Smooth muscle cell (in vitro differentiated cells): ENCODE measurements at regions not wholly inside any gene's neighbourhood (a gene's known extent, or its start where the extent isn't known, plus 50 kb on each side); places are given as distances from the start of the nearest gene placed in this dataset.

ENCODE experiments used
- DNase-seq: peaks from one replicate; lab custom pipeline; 2025; ENCODE audit not compliant: unreplicated experiment; lab: John Stamatoyannopoulos, UW
- H2AFZ ChIP-seq: fragments of 200-600 bp; sonication (generic); 2 replicates; pipeline ENCODE4 v1.6.0; 2016; ENCODE audit warnings: antibody characterized with exemption, low read depth, mild to moderate bottlenecking
- H3F3A ChIP-seq: fragments of 200-600 bp; sonication (generic); 2 replicates; pipeline ENCODE4 v1.6.0; 2017; ENCODE audit warnings: antibody characterized with exemption, low read depth
- H3K27ac ChIP-seq: fragments of 200-600 bp; sonication (generic); 2 replicates; pipeline ENCODE4 v1.5.1; 2016; ENCODE audit warnings: low read depth, mild to moderate bottlenecking
- H3K27me3 ChIP-seq: fragments of 200-600 bp; sonication (generic); 2 replicates; pipeline ENCODE4 v1.6.1; 2016; ENCODE audit warnings: low read depth, mild to moderate bottlenecking
- H3K36me3 ChIP-seq: fragments of 200-600 bp; sonication (generic); 2 replicates; pipeline ENCODE4 v1.5.1; 2016; ENCODE audit warnings: low read depth
- H3K4me1 ChIP-seq: fragments of 200-600 bp; sonication (generic); 2 replicates; pipeline ENCODE4 v1.5.1; 2016; ENCODE audit warnings: low read depth
- H3K4me2 ChIP-seq: fragments of 200-600 bp; sonication (generic); 2 replicates; pipeline ENCODE4 v1.6.0; 2016; ENCODE audit warnings: mild to moderate bottlenecking
- H3K4me3 ChIP-seq: fragments of 200-600 bp; sonication (generic); 2 replicates; pipeline ENCODE4 v1.5.1; 2016; ENCODE audit warnings: mild to moderate bottlenecking
- H3K79me2 ChIP-seq: fragments of 200-600 bp; sonication (generic); 2 replicates; pipeline ENCODE4 v1.6.0; 2016; ENCODE audit warnings: low read depth, mild to moderate bottlenecking
- H3K9ac ChIP-seq: fragments of 200-600 bp; sonication (generic); 2 replicates; pipeline ENCODE4 v1.6.0; 2016; ENCODE audit warnings: low read depth
- H3K9me3 ChIP-seq: fragments of 200-600 bp; sonication (generic); replicated peaks from 2 replicates; pipeline ENCODE4 v1.5.1; 2016; ENCODE audit warnings: low read depth
- H4K20me1 ChIP-seq: fragments of 200-600 bp; sonication (generic); 2 replicates; pipeline ENCODE4 v1.6.0; 2016; ENCODE audit warnings: low read depth
- WGBS: methylation state at CpG from one replicate; pipeline ENCODE4 v1.1.7; 2016; ENCODE audit warnings: low lambda C conversion rate; 5-methylcytosine and 5-hydroxymethylcytosine counted together
- TF ChIP-seq, protein P1 (sequence below): fragments of 200-600 bp; sonication (generic); IDR thresholded peaks from 2 replicates; pipeline ENCODE4 v1.5.1; 2017; ENCODE audit warnings: borderline replicate concordance, mild to moderate bottlenecking, antibody characterized with exemption; ENCODE audit not compliant: insufficient read depth, poor library complexity, severe bottlenecking

DNA sequence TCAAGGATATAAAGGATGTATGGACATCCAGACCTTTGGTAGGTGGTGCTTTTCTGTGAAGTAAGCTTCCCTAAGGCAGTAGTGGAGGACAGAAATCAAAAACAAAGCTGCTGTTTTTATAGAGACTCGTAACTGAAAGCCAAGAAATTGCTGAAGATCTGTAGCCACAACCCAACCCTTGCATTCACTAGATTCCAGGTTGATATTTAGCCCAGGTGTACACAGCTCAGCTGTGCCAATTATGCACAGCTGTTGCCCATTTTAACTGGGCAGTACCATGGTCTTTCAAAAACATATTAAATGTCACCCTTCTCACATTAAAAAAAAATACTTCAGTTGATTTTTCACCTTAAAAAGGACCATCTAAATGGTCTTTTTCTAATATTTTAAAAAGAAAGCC lies 75.8 kb downstream of the CNTN3 start:
- Histone ChIP-seq H3K4me2 (no peak overlapping the region), H4K20me1 (no peaks in the 10 kb centered on the region), H3K27me3 (peaks cover 7% of the 10 kb centered on the region), H3K9ac (no peak overlapping the region), H3K4me1 (no peaks in the 10 kb centered on the region), H3K36me3 (no peaks in the 10 kb centered on the region), H3K4me3 (no peak overlapping the region), H3K9me3 (no peaks in the 10 kb centered on the region), H3K27ac (no peak overlapping the region), H3K79me2 (no peaks in the 10 kb centered on the region), H3F3A (no peaks in the 10 kb centered on the region), H2AFZ (no peak overlapping the region)
- TF ChIP-seq, protein P1, sequence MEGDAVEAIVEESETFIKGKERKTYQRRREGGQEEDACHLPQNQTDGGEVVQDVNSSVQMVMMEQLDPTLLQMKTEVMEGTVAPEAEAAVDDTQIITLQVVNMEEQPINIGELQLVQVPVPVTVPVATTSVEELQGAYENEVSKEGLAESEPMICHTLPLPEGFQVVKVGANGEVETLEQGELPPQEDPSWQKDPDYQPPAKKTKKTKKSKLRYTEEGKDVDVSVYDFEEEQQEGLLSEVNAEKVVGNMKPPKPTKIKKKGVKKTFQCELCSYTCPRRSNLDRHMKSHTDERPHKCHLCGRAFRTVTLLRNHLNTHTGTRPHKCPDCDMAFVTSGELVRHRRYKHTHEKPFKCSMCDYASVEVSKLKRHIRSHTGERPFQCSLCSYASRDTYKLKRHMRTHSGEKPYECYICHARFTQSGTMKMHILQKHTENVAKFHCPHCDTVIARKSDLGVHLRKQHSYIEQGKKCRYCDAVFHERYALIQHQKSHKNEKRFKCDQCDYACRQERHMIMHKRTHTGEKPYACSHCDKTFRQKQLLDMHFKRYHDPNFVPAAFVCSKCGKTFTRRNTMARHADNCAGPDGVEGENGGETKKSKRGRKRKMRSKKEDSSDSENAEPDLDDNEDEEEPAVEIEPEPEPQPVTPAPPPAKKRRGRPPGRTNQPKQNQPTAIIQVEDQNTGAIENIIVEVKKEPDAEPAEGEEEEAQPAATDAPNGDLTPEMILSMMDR = no peak
- WGBS = 74% methylated on average over 1 of the region's 1 CpG
- no peak for DNase-seq

DNA sequence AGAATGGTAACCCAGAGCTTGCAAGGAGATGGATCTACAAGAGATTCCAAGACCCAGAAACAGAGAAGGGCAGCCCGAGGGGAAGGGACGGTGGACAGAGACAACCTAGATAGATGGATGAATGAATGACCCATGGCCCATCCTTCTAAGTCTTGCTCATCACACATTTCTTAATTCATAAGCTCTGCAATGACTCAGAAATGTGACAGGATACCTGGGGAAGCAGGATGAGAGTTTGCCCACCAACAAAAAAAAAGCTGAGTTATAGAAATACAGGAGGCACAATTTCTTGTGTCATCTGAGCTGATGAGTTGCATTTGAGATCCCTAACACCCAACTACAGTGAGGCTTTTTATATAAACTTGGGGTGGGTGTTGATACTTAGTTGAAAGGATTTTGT lies 76.6 kb downstream of the CNTN3 start:
- TF ChIP-seq, protein P1 = no peak
- H4K20me1 ChIP-seq = no peaks in the 10 kb centered on the region
- H3K4me2 ChIP-seq = no peak overlapping the region
- WGBS = 84% methylated on average over 2 of the region's 2 CpGs
- no peak overlapping the region for H3K4me3 ChIP-seq
- H3F3A ChIP-seq = no peaks in the 10 kb centered on the region
- peaks cover 7% of the 10 kb centered on the region for H3K27me3 ChIP-seq
- H3K79me2 ChIP-seq = no peaks in the 10 kb centered on the region
- no peaks in the 10 kb centered on the region for H3K9me3 ChIP-seq
- no peaks in the 10 kb centered on the region for H3K36me3 ChIP-seq
- H3K9ac ChIP-seq = no peak overlapping the region
- no peaks in the 10 kb centered on the region for H3K4me1 ChIP-seq
- no peak for DNase-seq
- H3K27ac ChIP-seq = no peak overlapping the region
- no peak overlapping the region for H2AFZ ChIP-seq

DNA sequence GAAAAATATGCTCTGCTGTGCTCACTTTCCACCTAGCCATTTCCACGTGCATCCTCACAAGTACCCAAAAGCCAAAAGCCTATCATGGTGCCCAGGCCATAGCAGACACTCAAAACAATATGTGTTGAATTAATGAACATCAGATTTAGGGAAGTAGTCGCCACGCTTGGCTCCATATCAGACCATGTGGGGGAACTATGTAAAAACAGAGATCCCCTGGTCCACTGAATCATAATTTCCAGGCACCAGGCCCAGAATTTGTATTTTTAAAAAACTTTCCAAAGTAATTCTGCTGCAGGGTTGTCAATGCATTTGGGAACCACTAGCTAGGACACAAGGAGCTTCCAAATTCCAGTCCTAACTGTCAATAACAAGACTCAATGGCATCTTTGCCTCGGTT lies 77.3 kb downstream of the CNTN3 start:
- Histone ChIP-seq H3K79me2 (no peaks in the 10 kb centered on the region), H3F3A (no peaks in the 10 kb centered on the region), H4K20me1 (no peaks in the 10 kb centered on the region), H2AFZ (no peak overlapping the region), H3K4me3 (no peak overlapping the region), H3K9ac (no peak overlapping the region), H3K36me3 (no peaks in the 10 kb centered on the region), H3K27me3 (peaks cover 7% of the 10 kb centered on the region), H3K27ac (no peak overlapping the region), H3K4me1 (no peaks in the 10 kb centered on the region), H3K4me2 (no peak overlapping the region), H3K9me3 (no peaks in the 10 kb centered on the region)
- TF ChIP-seq, protein P1 = no peak
- WGBS = 83% methylated on average over 4 of the region's 4 CpGs
- no peak for DNase-seq

DNA sequence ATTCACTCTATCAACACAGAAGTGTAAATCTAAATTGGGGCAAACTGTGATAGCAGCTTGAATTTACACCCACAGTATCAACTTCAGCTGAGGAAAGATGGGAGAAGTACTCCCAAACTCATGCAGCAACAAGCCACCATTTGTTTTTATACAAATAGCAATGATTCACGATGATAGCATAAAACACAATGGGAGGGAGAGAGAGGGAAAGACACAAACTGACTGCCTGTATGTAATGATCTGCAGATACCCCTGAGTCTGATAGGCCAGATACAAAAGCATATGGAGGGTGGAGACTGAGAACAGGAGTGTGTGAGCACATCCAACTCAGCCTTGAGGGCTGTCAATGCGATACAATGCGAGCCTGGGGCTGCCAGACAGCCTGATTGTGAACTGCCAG lies 79.2 kb downstream of the CNTN3 start:
- WGBS = 83% methylated on average over 3 of the region's 3 CpGs
- DNase-seq = no peak
- Histone ChIP-seq H3F3A (no peaks in the 10 kb centered on the region), H3K9ac (no peak overlapping the region), H3K27me3 (peaks cover 7% of the 10 kb centered on the region), H3K4me1 (no peaks in the 10 kb centered on the region), H4K20me1 (no peaks in the 10 kb centered on the region), H3K4me3 (no peak overlapping the region), H3K9me3 (no peaks in the 10 kb centered on the region), H3K79me2 (no peaks in the 10 kb centered on the region), H3K36me3 (no peaks in the 10 kb centered on the region), H3K27ac (no peak overlapping the region), H2AFZ (no peak overlapping the region), H3K4me2 (no peak overlapping the region)
- TF ChIP-seq, protein P1 = no peak
